ENCODE measurements at regions not wholly inside any gene's neighbourhood (a gene's known extent, or its start where the extent isn't known, plus 50 kb on each side); places are given as distances from the start of the nearest gene placed in this dataset.

- TF ChIP-seq THRB (CRISPR knock-in tag; conservative IDR thresholded peaks at IDR 0.05) = no peak
- no peak for TF ChIP-seq E2F8 (IDR thresholded peaks at IDR 0.05; ENCODE audit: low read depth, partially characterized antibody)
- no peak for TF ChIP-seq GTF2E2 (tag; IDR thresholded peaks at IDR 0.05)
- TF ChIP-seq ZNF639 (CRISPR knock-in tag; conservative IDR thresholded peaks at IDR 0.05 in 1 of 2, IDR thresholded peaks at IDR 0.05 in 1 of 2) = no peak
- TF ChIP-seq ARID4B (CRISPR knock-in tag; IDR thresholded peaks at IDR 0.05) = no peak
- TF ChIP-seq CUX1 (CRISPR knock-in tag; IDR thresholded peaks at IDR 0.05) = no peak
Measured at GRCh38 chrX:5242091-5242790, 986.4 kb downstream of the NLGN4X start (continued).
